ENCODE measurements at regions not wholly inside any gene's neighbourhood (a gene's known extent, or its start where the extent isn't known, plus 50 kb on each side); places are given as distances from the start of the nearest gene placed in this dataset.

DNA sequence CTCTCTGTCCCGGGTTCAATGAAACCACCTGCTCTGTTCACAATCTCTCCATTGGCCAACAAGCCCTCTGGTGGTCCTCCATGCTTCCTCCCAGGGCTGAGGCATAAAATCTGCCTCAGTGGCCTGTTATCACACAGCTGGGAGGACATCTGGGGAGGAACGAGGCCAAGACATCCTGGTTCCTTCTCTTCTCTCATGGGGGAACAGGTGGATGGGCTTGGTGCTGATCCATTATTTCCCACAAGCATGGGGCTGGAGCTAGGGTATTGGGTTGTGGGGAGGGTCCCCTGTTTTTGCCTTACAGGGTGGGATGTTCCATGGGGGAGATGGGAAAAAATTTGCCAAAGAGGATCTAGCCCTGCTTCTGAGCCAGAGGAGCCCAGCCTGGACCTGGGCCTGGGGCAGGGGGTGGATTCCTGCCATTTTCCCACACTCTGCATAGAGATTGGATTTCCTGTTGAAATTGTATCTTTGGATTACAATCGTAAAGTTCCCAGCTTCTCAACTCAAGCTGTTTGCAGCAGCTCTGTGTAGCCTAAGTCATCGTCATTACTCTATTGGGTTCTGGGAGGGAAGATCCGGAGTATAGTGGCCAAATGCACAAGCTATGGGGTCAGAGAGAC is 124.7 kb downstream of the NAV1 start:
- Histone ChIP-seq H2AFZ (ENCODE audit: low read depth, low read length) (no peak overlapping the region), H3K9me3 (ENCODE audit: insufficient read depth, low read length) (no peaks in the 10 kb centered on the region), H4K20me1 (ENCODE audit: insufficient read depth, low read length) (no peaks in the 10 kb centered on the region), H3K27me3 (ENCODE audit: low read depth, low read length) (peaks cover 13% of the 10 kb centered on the region), H3K4me3 (ENCODE audit: low read length) (no peak overlapping the region), H3K9ac (ENCODE audit: low read length) (no peak overlapping the region), H3K4me2 (ENCODE audit: low read length) (no peak overlapping the region), H3K27ac (ENCODE audit: low read length) (no peak overlapping the region), H3K36me3 (replicated peaks; ENCODE audit: low read depth, low read length) (no peaks in the 10 kb centered on the region), H3K4me1 (ENCODE audit: low read length) (no peaks in the 10 kb centered on the region), H3K79me2 (ENCODE audit: low read length) (no peaks in the 10 kb centered on the region)
- TF ChIP-seq, protein P1, sequence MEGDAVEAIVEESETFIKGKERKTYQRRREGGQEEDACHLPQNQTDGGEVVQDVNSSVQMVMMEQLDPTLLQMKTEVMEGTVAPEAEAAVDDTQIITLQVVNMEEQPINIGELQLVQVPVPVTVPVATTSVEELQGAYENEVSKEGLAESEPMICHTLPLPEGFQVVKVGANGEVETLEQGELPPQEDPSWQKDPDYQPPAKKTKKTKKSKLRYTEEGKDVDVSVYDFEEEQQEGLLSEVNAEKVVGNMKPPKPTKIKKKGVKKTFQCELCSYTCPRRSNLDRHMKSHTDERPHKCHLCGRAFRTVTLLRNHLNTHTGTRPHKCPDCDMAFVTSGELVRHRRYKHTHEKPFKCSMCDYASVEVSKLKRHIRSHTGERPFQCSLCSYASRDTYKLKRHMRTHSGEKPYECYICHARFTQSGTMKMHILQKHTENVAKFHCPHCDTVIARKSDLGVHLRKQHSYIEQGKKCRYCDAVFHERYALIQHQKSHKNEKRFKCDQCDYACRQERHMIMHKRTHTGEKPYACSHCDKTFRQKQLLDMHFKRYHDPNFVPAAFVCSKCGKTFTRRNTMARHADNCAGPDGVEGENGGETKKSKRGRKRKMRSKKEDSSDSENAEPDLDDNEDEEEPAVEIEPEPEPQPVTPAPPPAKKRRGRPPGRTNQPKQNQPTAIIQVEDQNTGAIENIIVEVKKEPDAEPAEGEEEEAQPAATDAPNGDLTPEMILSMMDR (IDR thresholded peaks at IDR 0.05; ENCODE audit: low read depth, low read length): no peak
- no peak for TF ChIP-seq EZH2phosphoT487 (IDR thresholded peaks at IDR 0.05; ENCODE audit: low read depth)

DNA sequence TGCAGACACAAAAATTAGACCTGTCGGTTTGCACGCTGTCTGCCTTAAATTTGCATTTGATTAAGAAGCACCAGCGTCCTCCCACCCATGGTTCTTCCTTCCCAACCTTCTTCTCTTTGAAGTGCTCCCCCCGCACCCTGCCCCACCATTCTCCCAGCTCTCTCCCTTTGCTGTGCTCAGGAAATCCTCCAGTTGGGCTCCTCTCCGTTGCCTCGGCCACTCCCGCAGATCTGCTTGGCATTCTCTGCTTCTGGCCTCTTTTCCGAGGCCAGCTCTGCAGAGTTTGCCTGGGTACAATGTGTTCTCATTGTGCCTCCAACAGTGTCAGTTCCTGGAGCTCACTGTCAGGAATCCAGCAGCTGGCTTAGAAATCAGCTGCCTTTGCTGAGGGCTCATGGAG is 126.1 kb downstream of the NAV1 start:
- no peaks in the 10 kb centered on the region for H3K79me2 ChIP-seq (ENCODE audit: low read length)
- no peak for TF ChIP-seq EZH2phosphoT487 (IDR thresholded peaks at IDR 0.05; ENCODE audit: low read depth)
- TF ChIP-seq, protein P1 (IDR thresholded peaks at IDR 0.05; ENCODE audit: low read depth, low read length): no peak
- H3K27me3 ChIP-seq (ENCODE audit: low read depth, low read length): peaks cover 13% of the 10 kb centered on the region
- no peak overlapping the region for H3K9ac ChIP-seq (ENCODE audit: low read length)
- H3K4me2 ChIP-seq (ENCODE audit: low read length): no peak overlapping the region
- no peak overlapping the region for H3K27ac ChIP-seq (ENCODE audit: low read length)
- H4K20me1 ChIP-seq (ENCODE audit: insufficient read depth, low read length): no peaks in the 10 kb centered on the region
- H2AFZ ChIP-seq (ENCODE audit: low read depth, low read length): no peak overlapping the region
- H3K4me3 ChIP-seq (ENCODE audit: low read length): no peak overlapping the region
- H3K4me1 ChIP-seq (ENCODE audit: low read length): no peaks in the 10 kb centered on the region
- H3K36me3 ChIP-seq (replicated peaks; ENCODE audit: low read depth, low read length): no peaks in the 10 kb centered on the region
- H3K9me3 ChIP-seq (ENCODE audit: insufficient read depth, low read length): no peaks in the 10 kb centered on the region

DNA sequence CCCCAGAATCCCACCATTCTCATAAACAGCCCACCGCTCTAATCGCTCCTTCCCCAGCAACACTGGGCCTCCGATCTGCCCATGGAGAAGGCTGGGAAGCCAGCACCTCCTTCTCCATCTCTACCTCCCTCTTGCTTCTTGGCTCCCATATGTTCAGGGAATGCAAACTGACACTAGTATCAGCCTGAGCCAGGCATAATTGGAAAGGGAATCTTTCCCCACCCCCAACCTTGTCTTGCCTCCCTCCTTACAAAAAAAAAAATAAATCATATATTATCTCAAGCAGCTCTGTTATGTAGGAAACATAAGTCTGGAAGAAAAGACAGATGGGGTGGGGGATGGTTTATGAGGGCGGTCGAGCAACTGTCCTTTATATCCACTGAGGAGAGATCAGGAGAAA is 127.2 kb downstream of the NAV1 start:
- Histone ChIP-seq H3K79me2 (ENCODE audit: low read length) (no peaks in the 10 kb centered on the region), H3K4me1 (ENCODE audit: low read length) (no peaks in the 10 kb centered on the region), H3K9me3 (ENCODE audit: insufficient read depth, low read length) (no peaks in the 10 kb centered on the region), H2AFZ (ENCODE audit: low read depth, low read length) (no peak overlapping the region), H3K36me3 (replicated peaks; ENCODE audit: low read depth, low read length) (no peaks in the 10 kb centered on the region), H3K27ac (ENCODE audit: low read length) (no peak overlapping the region), H3K9ac (ENCODE audit: low read length) (no peak overlapping the region), H4K20me1 (ENCODE audit: insufficient read depth, low read length) (no peaks in the 10 kb centered on the region), H3K4me2 (ENCODE audit: low read length) (no peak overlapping the region), H3K27me3 (ENCODE audit: low read depth, low read length) (peaks cover 13% of the 10 kb centered on the region), H3K4me3 (ENCODE audit: low read length) (no peak overlapping the region)
- TF ChIP-seq EZH2phosphoT487 (IDR thresholded peaks at IDR 0.05; ENCODE audit: low read depth): no peak
- TF ChIP-seq, protein P1 (IDR thresholded peaks at IDR 0.05; ENCODE audit: low read depth, low read length): no peak

DNA sequence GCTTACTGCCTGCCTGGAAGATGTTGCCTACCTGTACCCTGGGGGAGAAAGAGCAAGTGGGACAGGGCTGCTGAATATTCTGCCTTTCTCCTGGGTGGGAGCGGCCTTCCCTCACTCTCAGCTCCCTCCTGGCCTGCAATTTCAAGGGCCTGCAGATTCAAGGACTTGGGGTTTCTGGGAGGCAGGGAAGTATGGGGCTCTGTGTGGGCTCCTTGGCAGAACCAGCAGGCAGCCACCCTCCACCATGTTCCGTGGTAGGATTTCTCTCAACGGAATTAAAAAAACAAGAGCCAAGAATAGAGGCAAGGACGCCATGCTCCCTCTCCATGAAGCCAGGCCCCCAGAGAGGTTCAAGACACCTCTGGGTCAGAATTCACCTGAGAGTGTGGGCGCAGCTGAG is 127.7 kb downstream of the NAV1 start:
- Histone ChIP-seq H3K27ac (ENCODE audit: low read length) (no peak overlapping the region), H3K9ac (ENCODE audit: low read length) (no peak overlapping the region), H3K4me1 (ENCODE audit: low read length) (no peaks in the 10 kb centered on the region), H3K4me3 (ENCODE audit: low read length) (no peak overlapping the region), H2AFZ (ENCODE audit: low read depth, low read length) (no peak overlapping the region), H3K9me3 (ENCODE audit: insufficient read depth, low read length) (no peaks in the 10 kb centered on the region), H4K20me1 (ENCODE audit: insufficient read depth, low read length) (no peaks in the 10 kb centered on the region), H3K36me3 (replicated peaks; ENCODE audit: low read depth, low read length) (no peaks in the 10 kb centered on the region), H3K4me2 (ENCODE audit: low read length) (no peak overlapping the region), H3K79me2 (ENCODE audit: low read length) (no peaks in the 10 kb centered on the region), H3K27me3 (ENCODE audit: low read depth, low read length) (peaks cover 13% of the 10 kb centered on the region)
- TF ChIP-seq, protein P1 (IDR thresholded peaks at IDR 0.05; ENCODE audit: low read depth, low read length): no peak
- no peak for TF ChIP-seq EZH2phosphoT487 (IDR thresholded peaks at IDR 0.05; ENCODE audit: low read depth)

All from OCI-LY3 (cell line).